HAP-1 (cell line): ENCODE measurements at regions not wholly inside any gene's neighbourhood (a gene's known extent, or its start where the extent isn't known, plus 50 kb on each side); places are given as distances from the start of the nearest gene placed in this dataset.

Experiments used
- DNase-seq, 2 experiments: peaks; one replicate each; pipeline ENCODE4 v3.0.0-alpha.2; 2016 to 2020; ENCODE audit warnings: low spot score in 2 of 2
- H3K27me3 ChIP-seq: fragments of 250-450 bp; sonication (Bioruptor Pico); 2 replicates; pipeline ENCODE4 v1.5.1; 2020; ENCODE audit warnings: low read depth, mild to moderate bottlenecking, moderate library complexity
- H3K36me3 ChIP-seq: fragments of 250-450 bp; sonication (Bioruptor Pico); replicated peaks from 2 replicates; pipeline ENCODE4 v1.5.1; 2020; ENCODE audit warnings: mild to moderate bottlenecking
- H3K4me1 ChIP-seq: fragments of 250-450 bp; sonication (Bioruptor Pico); 2 replicates; pipeline ENCODE4 v1.5.1; 2020; ENCODE audit warnings: mild to moderate bottlenecking
- H3K4me3 ChIP-seq: fragments of 250-450 bp; sonication (Bioruptor Pico); 2 replicates; pipeline ENCODE4 v1.5.1; 2020; ENCODE audit warnings: mild to moderate bottlenecking, moderate library complexity
- H3K9me3 ChIP-seq: fragments of 250-450 bp; sonication (Bioruptor Pico); 2 replicates; pipeline ENCODE4 v1.5.1; 2020; ENCODE audit warnings: mild to moderate bottlenecking, moderate library complexity
- in situ Hi-C: fragments of 300-500 bp; cut with MboI; formaldehyde crosslinking; loops from 3 replicates; pipeline ENCODE4 v1.14.3; 2020; ENCODE audit warnings: low sequenced_read_pairs, inconsistent platforms, mixed read lengths

GRCh38 chr11:116282481-116282880 lies 490.3 kb downstream of the BUD13 start:
- in situ Hi-C loops, result no loop called here
- Histone ChIP-seq H3K36me3 (no peaks in the 10 kb centered on the region), H3K27me3 (no peaks in the 10 kb centered on the region), H3K4me3 (no peak overlapping the region), H3K9me3 (no peaks in the 10 kb centered on the region), H3K4me1 (no peaks in the 10 kb centered on the region)
- no peak for DNase-seq

GRCh38 chr11:116281173-116282160 lies 491.3 kb downstream of the BUD13 start:
- in situ Hi-C loops, result no loop called here
- H3K9me3 ChIP-seq, result no peaks in the 10 kb centered on the region
- no peaks in the 10 kb centered on the region for H3K4me1 ChIP-seq
- no peaks in the 10 kb centered on the region for H3K36me3 ChIP-seq
- no peak for DNase-seq
- no peak overlapping the region for H3K4me3 ChIP-seq
- H3K27me3 ChIP-seq, result no peaks in the 10 kb centered on the region

GRCh38 chr11:116279511-116279910 lies 493.3 kb downstream of the BUD13 start:
- Histone ChIP-seq H3K27me3 (no peaks in the 10 kb centered on the region), H3K9me3 (no peaks in the 10 kb centered on the region), H3K36me3 (no peaks in the 10 kb centered on the region), H3K4me3 (no peak overlapping the region), H3K4me1 (no peaks in the 10 kb centered on the region)
- in situ Hi-C loops, result no loop called here
- peak in 1 of 2 experiments; percentile 8 for DNase-seq

GRCh38 chr11:116278076-116278475 lies 494.7 kb downstream of the BUD13 start:
- in situ Hi-C loops, result no loop called here
- no peak for DNase-seq
- Histone ChIP-seq H3K4me1 (no peaks in the 10 kb centered on the region), H3K9me3 (no peaks in the 10 kb centered on the region), H3K4me3 (no peak overlapping the region), H3K36me3 (no peaks in the 10 kb centered on the region), H3K27me3 (no peaks in the 10 kb centered on the region)

GRCh38 chr11:116276051-116277044 lies 496.4 kb downstream of the BUD13 start:
- H3K4me1 ChIP-seq, result no peaks in the 10 kb centered on the region
- no peaks in the 10 kb centered on the region for H3K27me3 ChIP-seq
- DNase-seq, result peak; percentile 26 to 86
- no peaks in the 10 kb centered on the region for H3K9me3 ChIP-seq
- H3K4me3 ChIP-seq, result peak overlapping the region; percentile 21; the same call in 1 of the 2 replicates
- no peaks in the 10 kb centered on the region for H3K36me3 ChIP-seq
- in situ Hi-C loops, result no loop called here

GRCh38 chr11:116275635-116276034 lies 497.2 kb downstream of the BUD13 start:
- H3K27me3 ChIP-seq, result no peaks in the 10 kb centered on the region
- in situ Hi-C loops, result no loop called here
- no peaks in the 10 kb centered on the region for H3K36me3 ChIP-seq
- no peaks in the 10 kb centered on the region for H3K4me1 ChIP-seq
- H3K9me3 ChIP-seq, result no peaks in the 10 kb centered on the region
- H3K4me3 ChIP-seq, result no peak overlapping the region
- DNase-seq, result no peak

GRCh38 chr11:116274521-116274920 lies 498.3 kb downstream of the BUD13 start:
- Histone ChIP-seq H3K27me3 (no peaks in the 10 kb centered on the region), H3K4me1 (no peaks in the 10 kb centered on the region), H3K36me3 (no peaks in the 10 kb centered on the region), H3K9me3 (no peaks in the 10 kb centered on the region), H3K4me3 (no peak overlapping the region)
- in situ Hi-C loops, result no loop called here
- no peak for DNase-seq

- no peak overlapping the region for H3K4me3 ChIP-seq
- no peaks in the 10 kb centered on the region for H3K9me3 ChIP-seq
- no peaks in the 10 kb centered on the region for H3K36me3 ChIP-seq
- DNase-seq, result no peak
- H3K4me1 ChIP-seq, result no peaks in the 10 kb centered on the region
- in situ Hi-C loops, result no loop called here
- no peaks in the 10 kb centered on the region for H3K27me3 ChIP-seq
Measured at GRCh38 chr11:116272181-116272789, 500.5 kb downstream of the BUD13 start.

GRCh38 chr11:116271479-116271878 lies 501.3 kb downstream of the BUD13 start:
- Histone ChIP-seq H3K4me1 (no peaks in the 10 kb centered on the region), H3K36me3 (no peaks in the 10 kb centered on the region), H3K27me3 (no peaks in the 10 kb centered on the region), H3K4me3 (no peak overlapping the region), H3K9me3 (no peaks in the 10 kb centered on the region)
- DNase-seq, result no peak
- in situ Hi-C loops, result no loop called here

GRCh38 chr11:116267146-116267545 lies 505.6 kb downstream of the BUD13 start:
- Histone ChIP-seq H3K4me3 (no peak overlapping the region), H3K27me3 (no peaks in the 10 kb centered on the region), H3K4me1 (no peaks in the 10 kb centered on the region), H3K9me3 (no peaks in the 10 kb centered on the region), H3K36me3 (no peaks in the 10 kb centered on the region)
- in situ Hi-C loops, result no loop called here
- no peak for DNase-seq

- in situ Hi-C loops, result no loop called here
- no peak for DNase-seq
- Histone ChIP-seq H3K36me3 (no peaks in the 10 kb centered on the region), H3K4me1 (no peaks in the 10 kb centered on the region), H3K9me3 (no peaks in the 10 kb centered on the region), H3K4me3 (no peak overlapping the region), H3K27me3 (no peaks in the 10 kb centered on the region)
Measured at GRCh38 chr11:116263770-116264169, 509.0 kb downstream of the BUD13 start.

GRCh38 chr11:116263019-116263418 lies 509.8 kb downstream of the BUD13 start:
- Histone ChIP-seq H3K4me3 (no peak overlapping the region), H3K9me3 (no peaks in the 10 kb centered on the region), H3K36me3 (no peaks in the 10 kb centered on the region), H3K4me1 (no peaks in the 10 kb centered on the region), H3K27me3 (no peaks in the 10 kb centered on the region)
- in situ Hi-C loops, result no loop called here
- DNase-seq, result no peak

- Histone ChIP-seq H3K9me3 (no peaks in the 10 kb centered on the region), H3K36me3 (no peaks in the 10 kb centered on the region), H3K27me3 (no peaks in the 10 kb centered on the region), H3K4me1 (no peaks in the 10 kb centered on the region), H3K4me3 (no peak overlapping the region)
- in situ Hi-C loops, result no loop called here
- no peak for DNase-seq
Measured at GRCh38 chr11:116262370-116262769, 510.4 kb downstream of the BUD13 start.
